22Rv1 (cell line): ENCODE measurements at regions not wholly inside any gene's neighbourhood (a gene's known extent, or its start where the extent isn't known, plus 50 kb on each side); places are given as distances from the start of the nearest gene placed in this dataset.

ENCODE experiments used
- CTCF ChIP-seq: fragments of 450-650 bp; IDR thresholded peaks from 2 replicates; pipeline ENCODE4 v1.5.1; 2017; ENCODE audit warnings: mild to moderate bottlenecking
- ZFX ChIP-seq: fragments of 450-650 bp; IDR thresholded peaks from 2 replicates; pipeline ENCODE4 v1.6.1; 2017; ENCODE audit warnings: antibody characterized with exemption, borderline replicate concordance

- TF ChIP-seq CTCF (no peak), ZFX (no peak)
Observed at GRCh38 chr21:28266061-28266460, 726.6 kb downstream of the LTN1 start.
